Left ventricle myocardium inferior (tissue), 1 donor: ENCODE measurements at regions not wholly inside any gene's neighbourhood (a gene's known extent, or its start where the extent isn't known, plus 50 kb on each side); places are given as distances from the start of the nearest gene placed in this dataset.
A peak's percentile ranks its signal among the peaks of the same experiment; 100 is the strongest.

Experiments
- DNase-seq: peaks from one replicate; pipeline ENCODE4 v3.0.0-alpha.2; 2020
- H3K27ac ChIP-seq: fragments of 200-600 bp; replicated peaks from 2 replicates; pipeline ENCODE4 v1.8.0; 2021
- H3K27me3 ChIP-seq: fragments of 200-600 bp; 2 replicates; pipeline ENCODE4 v1.8.0; 2021; ENCODE audit warnings: low read depth
- H3K36me3 ChIP-seq: fragments of 200-600 bp; 2 replicates; pipeline ENCODE4 v1.8.0; 2021
- H3K4me1 ChIP-seq: fragments of 200-600 bp; 2 replicates; pipeline ENCODE4 v1.8.0; 2021
- H3K4me3 ChIP-seq: fragments of 200-600 bp; 2 replicates; pipeline ENCODE4 v1.8.0; 2021; ENCODE audit warnings: mild to moderate bottlenecking, moderate library complexity
- H3K9me3 ChIP-seq: fragments of 200-600 bp; replicated peaks from 2 replicates; pipeline ENCODE4 v1.8.0; 2021
- CTCF ChIP-seq: fragments of 200-600 bp; IDR thresholded peaks from 2 replicates; pipeline ENCODE4 v1.8.0; 2021; ENCODE audit warnings: antibody characterized with exemption, mild to moderate bottlenecking, borderline replicate concordance
- intact Hi-C: fragments of 100-400 bp; cut with micrococcal nuclease; formaldehyde crosslinking; loops from one replicate; pipeline ENCODE4 v1.11.0; 2022
- donor health status: DM: no; HTN: yes; CAD: no; lungs with severe emphysema.

- Histone ChIP-seq H3K27me3 (no peaks in the 10 kb centered on the region), H3K9me3 (no peaks in the 10 kb centered on the region), H3K36me3 (no peaks in the 10 kb centered on the region), H3K4me3 (no peak overlapping the region), H3K4me1 (peaks cover 31% of the 10 kb centered on the region), H3K27ac (no peak overlapping the region)
- no peak for TF ChIP-seq CTCF
- intact Hi-C loops, result no loop called here
- DNase-seq, result no peak
Measured at GRCh38 chr18:10053861-10054260, 140.0 kb downstream of the VAPA start.

- H3K27me3 ChIP-seq, result no peaks in the 10 kb centered on the region
- H3K36me3 ChIP-seq, result no peaks in the 10 kb centered on the region
- no peak for TF ChIP-seq CTCF
- H3K27ac ChIP-seq, result peak overlapping the region; percentile 9
- H3K4me3 ChIP-seq, result no peak overlapping the region
- intact Hi-C loops, result no loop called here
- peaks cover 36% of the 10 kb centered on the region for H3K4me1 ChIP-seq
- DNase-seq, result no peak
- H3K9me3 ChIP-seq, result no peaks in the 10 kb centered on the region
Measured at GRCh38 chr18:10054366-10054765, 140.6 kb downstream of the VAPA start.

- DNase-seq, result no peak
- intact Hi-C loops, result no loop called here
- no peaks in the 10 kb centered on the region for H3K27me3 ChIP-seq
- TF ChIP-seq CTCF, result no peak
- peaks cover 45% of the 10 kb centered on the region for H3K4me1 ChIP-seq
- H3K27ac ChIP-seq, result peak overlapping the region; percentile 9
- H3K36me3 ChIP-seq, result no peaks in the 10 kb centered on the region
- no peak overlapping the region for H3K4me3 ChIP-seq
- H3K9me3 ChIP-seq, result no peaks in the 10 kb centered on the region
Measured at GRCh38 chr18:10055125-10055750, 141.4 kb downstream of the VAPA start.

GRCh38 chr18:10056506-10056905 is 142.7 kb downstream of the VAPA start:
- H3K4me1 ChIP-seq, result peaks cover 56% of the 10 kb centered on the region
- intact Hi-C loops, result no loop called here
- H3K27ac ChIP-seq, result peak overlapping the region; percentile 10

GRCh38 chr18:10057401-10057893 is 143.6 kb downstream of the VAPA start:
- no peak for TF ChIP-seq CTCF
- intact Hi-C loops, result no loop called here

More at GRCh38 chr18:10056506-10056905, 142.7 kb downstream of the VAPA start:
- Histone ChIP-seq H3K9me3 (no peaks in the 10 kb centered on the region), H3K4me3 (no peak overlapping the region), H3K27me3 (no peaks in the 10 kb centered on the region), H3K36me3 (no peaks in the 10 kb centered on the region)
- no peak for DNase-seq
- no peak for TF ChIP-seq CTCF

More at GRCh38 chr18:10057401-10057893, 143.6 kb downstream of the VAPA start:
- Histone ChIP-seq H3K27me3 (no peaks in the 10 kb centered on the region), H3K27ac (peak overlapping the region; percentile 64), H3K36me3 (no peaks in the 10 kb centered on the region), H3K4me3 (no peak overlapping the region), H3K4me1 (peaks cover 66% of the 10 kb centered on the region), H3K9me3 (no peaks in the 10 kb centered on the region)
- no peak for DNase-seq
